Left colon (tissue), 2 donors: ENCODE measurements at regions not wholly inside any gene's neighbourhood (a gene's known extent, or its start where the extent isn't known, plus 50 kb on each side); places are given as distances from the start of the nearest gene placed in this dataset.
A peak's percentile ranks its signal among the peaks of the same experiment; 100 is the strongest.

Source experiments
- ATAC-seq: fragments of 200-7000 bp; cut with Tn5 transposase; one replicate; pipeline ENCODE4 v1.9.1; 2020; ENCODE audit warnings: mild to moderate bottlenecking, moderate library complexity
- DNase-seq, 2 donors: peaks; one replicate each; pipeline ENCODE4 v3.0.0-alpha.2; 2020
- intact Hi-C, 2 donors: fragments of 100-400 bp; cut with DNase I in 1 of 2; cut with micrococcal nuclease in 1 of 2; formaldehyde crosslinking; loops; one replicate each; pipeline versions ENCODE4 v1.11.2 to v1.14.0; 2022; cut with DNase I, micrococcal nuclease
- donor health status: DM: no; HTN: no; CAD: no.
- donor health status: DM: yes; HTN: yes; CAD: no.

- intact Hi-C loops, result no loop called here
- ATAC-seq, result no peak
- no peak for DNase-seq
Observed at GRCh38 chr3:177414093-177414492, 216.8 kb upstream of the TBL1XR1 start.

- intact Hi-C loops, result no loop called here
- no peak for ATAC-seq
- no peak for DNase-seq
Observed at GRCh38 chr3:177418787-177419186, 221.5 kb upstream of the TBL1XR1 start.

- intact Hi-C loops, result loop anchor here in 1 of 2 donors (10.0 kb wide), 1 partner anchor 45 kb away; no protein-coding TSS in a partner anchor
- DNase-seq (no peak), ATAC-seq (no peak)
Observed at GRCh38 chr3:177419904-177420601, 222.8 kb upstream of the TBL1XR1 start.

- DNase-seq, result no peak
Observed at GRCh38 chr3:177420651-177421480, 223.6 kb upstream of the TBL1XR1 start.

DNA sequence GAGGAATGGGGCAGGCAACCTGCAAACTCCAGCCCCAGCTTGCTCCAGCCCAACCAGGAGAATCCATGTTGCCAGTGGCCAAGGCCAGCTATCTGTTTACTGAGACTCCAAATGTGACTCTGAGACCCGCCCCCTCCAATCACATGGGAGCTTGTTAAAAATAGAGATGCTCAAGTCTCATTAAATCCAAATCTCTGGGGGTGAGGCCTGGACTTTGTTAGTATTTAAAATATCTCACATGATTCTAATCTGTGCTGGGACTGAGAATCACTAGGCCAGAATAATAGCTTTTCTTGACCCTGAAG, 224.2 kb upstream of the TBL1XR1 start:
- no peak for DNase-seq

More at GRCh38 chr3:177420651-177421480, 223.6 kb upstream of the TBL1XR1 start:
- peak; percentile 96 for ATAC-seq
- intact Hi-C loops, result loop anchor here in 1 of 2 donors (10.0 kb wide), 1 partner anchor 46 kb away; no protein-coding TSS in a partner anchor

GRCh38 chr3:177424521-177424920, 227.2 kb upstream of the TBL1XR1 start:
- no peak for ATAC-seq
- intact Hi-C loops, result loop anchor here in 1 of 2 donors (10.0 kb wide), 1 partner anchor 50 kb away; no protein-coding TSS in a partner anchor
- DNase-seq, result no peak

More for the DNA sequence above, 224.2 kb upstream of the TBL1XR1 start:
- ATAC-seq, result no peak
- intact Hi-C loops, result loop anchor here in 1 of 2 donors (10.0 kb wide), 1 partner anchor 47 kb away; no protein-coding TSS in a partner anchor

- no peak for ATAC-seq
- no peak for DNase-seq
- intact Hi-C loops, result loop anchor here in 1 of 2 donors (10.0 kb wide), 1 partner anchor 50 kb away; no protein-coding TSS in a partner anchor
Observed at GRCh38 chr3:177425042-177425441, 227.8 kb upstream of the TBL1XR1 start.

DNA sequence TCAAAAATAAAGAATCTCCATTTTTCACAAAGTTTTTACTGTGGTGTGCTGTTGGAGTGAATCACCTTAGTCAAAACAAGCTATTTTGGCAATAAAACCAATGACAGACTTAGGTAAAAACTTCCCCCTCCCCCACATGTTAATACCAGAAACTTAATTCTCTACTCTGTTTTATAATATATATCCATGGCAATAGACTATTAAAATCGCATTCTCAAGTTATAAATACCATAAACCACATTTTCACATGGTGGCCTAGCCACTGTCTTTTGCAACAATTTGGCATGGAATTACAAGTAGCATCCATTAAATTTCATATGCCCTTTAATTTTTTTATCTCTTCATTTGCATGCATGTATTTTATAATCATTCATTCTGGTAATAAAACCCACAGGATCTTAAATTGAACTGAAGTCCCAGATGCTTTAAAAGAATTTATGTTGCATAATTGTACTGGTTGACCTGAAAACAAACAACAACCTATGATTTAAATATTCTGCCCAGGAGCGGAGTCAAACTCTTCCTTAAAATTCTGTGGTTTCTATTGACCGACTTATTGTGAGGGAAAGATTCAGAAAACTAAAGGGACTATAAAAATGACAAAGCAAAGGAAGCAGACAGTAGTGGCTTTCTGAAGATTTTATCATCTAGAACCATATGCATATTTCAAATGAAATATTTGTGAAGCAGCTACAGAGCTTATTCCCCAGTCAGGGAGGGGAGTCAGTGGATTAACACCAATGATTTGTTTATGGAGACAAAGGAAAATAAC, 229.0 kb upstream of the TBL1XR1 start:
- intact Hi-C loops, result loop anchor here in 1 of 2 donors (10.0 kb wide), 1 partner anchor 51 kb away; no protein-coding TSS in a partner anchor
- no peak for DNase-seq

DNA sequence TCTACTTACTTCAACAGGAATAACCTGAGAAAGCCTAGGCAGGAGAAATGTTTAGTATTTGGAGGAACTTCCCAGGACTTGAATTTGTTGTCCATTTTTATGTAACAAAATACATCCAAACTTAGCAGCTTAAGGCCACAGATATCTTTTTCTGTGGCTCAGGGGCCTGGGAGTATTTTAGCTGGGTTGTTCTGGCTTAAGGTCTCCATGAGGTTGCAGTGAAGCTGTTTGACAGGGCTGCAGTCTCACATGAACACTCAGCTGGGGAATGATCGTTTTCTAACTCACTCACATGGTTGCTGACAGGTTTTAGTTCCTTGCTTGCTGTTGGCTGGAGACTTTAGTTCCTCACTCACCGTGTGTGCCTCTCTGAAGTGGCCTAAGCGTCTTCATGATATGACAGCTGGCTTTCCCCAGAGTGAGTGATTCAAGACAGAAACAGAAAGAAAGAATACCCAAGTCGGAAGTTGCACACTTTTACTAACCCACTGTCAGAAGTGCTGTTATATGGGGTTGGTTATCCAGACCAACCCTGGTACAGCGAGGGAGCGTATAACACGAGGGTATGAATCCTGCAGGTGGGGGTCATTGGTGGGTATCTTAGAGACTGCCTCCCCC, 229.7 kb upstream of the TBL1XR1 start:
- no peak for DNase-seq
- intact Hi-C loops, result loop anchor here in 1 of 2 donors (10.0 kb wide), 1 partner anchor 52 kb away; no protein-coding TSS in a partner anchor

More for the DNA sequence above, 229.0 kb upstream of the TBL1XR1 start:
- no peak for ATAC-seq

DNA sequence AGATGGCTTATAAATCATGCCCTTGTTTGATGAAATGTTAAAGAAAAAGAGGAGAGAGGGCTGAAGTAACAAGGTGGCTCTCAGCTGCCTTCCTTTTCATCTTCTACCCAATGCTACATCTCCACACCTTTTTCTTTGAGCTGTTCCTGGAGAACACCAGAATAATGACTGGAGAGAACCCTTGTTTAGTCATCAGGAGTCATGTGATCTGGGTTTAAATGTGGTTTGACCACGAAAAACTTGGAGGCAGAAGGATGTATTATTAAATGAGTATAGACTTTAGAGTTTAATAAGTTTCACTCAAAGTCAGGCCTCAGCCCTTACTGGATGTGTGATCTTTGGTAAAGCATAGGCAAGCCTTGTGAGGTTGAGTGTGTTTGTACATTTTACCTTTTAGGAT, 230.3 kb upstream of the TBL1XR1 start:
- DNase-seq (no peak), ATAC-seq (no peak)
- intact Hi-C loops, result loop anchor here in 1 of 2 donors (10.0 kb wide), 1 partner anchor 53 kb away; no protein-coding TSS in a partner anchor

More for the DNA sequence above, 229.7 kb upstream of the TBL1XR1 start:
- no peak for ATAC-seq

DNA sequence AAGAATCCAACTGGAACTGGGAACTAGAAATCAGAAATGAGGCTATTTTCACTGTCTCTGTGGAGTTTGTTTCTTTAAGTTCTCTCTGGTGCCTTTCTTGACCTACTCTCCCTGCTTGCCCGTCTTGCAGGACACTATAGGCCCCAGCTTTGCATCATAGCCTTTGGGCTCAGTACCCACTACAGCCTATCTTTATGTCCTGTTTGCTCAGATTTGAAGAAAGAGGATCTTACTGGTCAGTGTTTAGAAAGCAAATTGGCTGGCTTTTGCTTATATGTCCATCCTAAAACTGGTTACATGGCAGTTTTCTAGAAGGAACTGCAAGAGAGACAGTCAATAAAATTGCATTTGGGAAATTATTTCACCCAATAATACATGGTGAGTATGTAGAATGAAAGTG, 231.8 kb upstream of the TBL1XR1 start:
- ATAC-seq (no peak), DNase-seq (no peak)
- intact Hi-C loops, result loop anchor here in 1 of 2 donors (10.0 kb wide), 1 partner anchor 54 kb away; no protein-coding TSS in a partner anchor

GRCh38 chr3:177429771-177430170, 232.5 kb upstream of the TBL1XR1 start:
- DNase-seq (no peak), ATAC-seq (no peak)
- intact Hi-C loops, result loop anchor here in 1 of 2 donors (10.0 kb wide), 1 partner anchor 55 kb away; no protein-coding TSS in a partner anchor

GRCh38 chr3:177430653-177431052, 233.4 kb upstream of the TBL1XR1 start:
- intact Hi-C loops, result no loop called here
- DNase-seq, result no peak

GRCh38 chr3:177431525-177432176, 234.4 kb upstream of the TBL1XR1 start:
- peak; percentile 80 for ATAC-seq
- DNase-seq, result no peak
- intact Hi-C loops, result no loop called here

More at GRCh38 chr3:177430653-177431052, 233.4 kb upstream of the TBL1XR1 start:
- no peak for ATAC-seq

GRCh38 chr3:177435301-177435700, 238.0 kb upstream of the TBL1XR1 start:
- ATAC-seq (no peak), DNase-seq (no peak)
- intact Hi-C loops, result no loop called here

- intact Hi-C loops, result no loop called here
- no peak for DNase-seq
- no peak for ATAC-seq
Observed at GRCh38 chr3:177437513-177438337, 240.4 kb upstream of the TBL1XR1 start.
